ENCODE measurements at regions not wholly inside any gene's neighbourhood (a gene's known extent, or its start where the extent isn't known, plus 50 kb on each side); places are given as distances from the start of the nearest gene placed in this dataset.

DNA sequence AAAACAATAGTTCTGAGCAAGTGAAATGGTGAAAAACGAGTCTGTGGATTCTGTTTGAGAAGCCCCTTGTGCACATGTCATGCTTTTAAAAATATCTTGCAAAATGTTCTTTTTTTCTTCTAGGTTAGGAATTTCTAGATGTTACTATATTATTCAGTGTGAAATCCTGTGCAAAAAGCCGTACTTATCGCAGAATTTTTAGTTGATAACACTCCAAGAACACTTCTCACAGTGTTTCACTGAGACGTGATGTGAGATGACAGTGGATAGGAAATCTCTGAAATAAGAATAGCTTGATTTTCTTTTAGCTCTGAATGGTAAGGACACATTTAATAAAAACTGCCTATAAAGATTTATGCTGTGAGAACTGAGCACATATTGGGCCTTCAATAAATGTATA lies 234.5 kb downstream of the SNAPC1 start:
- ATAC-seq (no peak), DNase-seq (no peak)
- intact Hi-C loops (cut with micrococcal nuclease) = no loop called here

DNA sequence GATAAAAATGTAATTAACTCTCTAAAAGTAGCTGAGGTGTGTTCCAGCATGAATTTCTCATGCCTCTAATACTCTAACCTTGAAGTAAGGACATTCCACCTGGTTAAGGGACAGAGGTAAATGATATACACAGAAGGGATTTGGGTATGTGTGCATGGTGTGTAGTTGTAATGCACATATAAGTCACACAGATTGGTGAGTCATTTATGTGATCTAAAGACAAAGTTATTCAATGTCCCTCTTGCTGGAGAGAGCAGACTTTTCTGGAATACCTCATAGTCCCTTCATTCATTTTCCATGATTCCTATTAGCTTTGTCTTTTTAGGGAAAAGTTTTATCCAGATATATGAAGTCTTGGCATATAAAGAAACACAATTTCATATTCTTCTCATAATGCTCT lies 234.9 kb downstream of the SNAPC1 start:
- DNase-seq (no peak), ATAC-seq (no peak)
- intact Hi-C loops (cut with micrococcal nuclease) = no loop called here

DNA sequence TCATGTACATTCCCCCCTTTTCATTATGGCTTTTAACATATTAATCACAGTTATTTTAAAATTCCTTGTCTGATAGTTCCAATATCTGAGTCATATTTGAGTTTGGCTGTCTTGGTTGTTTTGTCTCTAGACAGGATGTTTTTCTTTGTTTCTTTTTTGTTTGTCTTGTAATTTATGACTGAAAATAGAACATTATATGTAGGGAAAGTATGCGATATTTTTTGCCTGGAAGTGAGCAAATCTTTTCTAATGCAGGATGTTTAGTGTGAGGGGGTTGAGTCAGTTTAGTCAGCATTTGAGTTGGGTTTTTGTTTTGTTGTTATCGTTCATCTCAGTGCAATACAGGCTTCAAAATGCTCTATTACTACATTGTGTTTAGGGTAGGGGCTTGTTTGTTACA lies 239.7 kb downstream of the SNAPC1 start:
- intact Hi-C loops (cut with micrococcal nuclease) = no loop called here
- ATAC-seq = no peak
- DNase-seq = no peak

DNA sequence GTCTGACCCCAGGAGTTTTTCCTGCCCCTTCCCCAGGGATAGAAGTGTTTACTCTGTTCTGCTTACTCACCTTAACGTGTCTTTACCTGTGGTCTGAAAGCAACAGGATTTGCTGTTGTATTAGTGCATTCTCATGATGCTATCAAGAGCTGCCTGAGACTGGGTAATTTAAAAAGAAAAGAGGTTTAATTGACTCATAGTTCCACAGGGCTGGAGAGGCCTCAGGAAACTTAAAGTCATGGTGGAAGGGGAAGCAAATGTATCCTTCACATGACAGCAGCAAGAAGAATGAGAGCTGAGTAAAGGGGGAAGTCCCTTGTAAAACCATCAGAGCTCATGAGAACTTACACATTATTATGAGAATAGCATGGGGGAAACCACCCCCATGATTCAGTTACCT lies 240.4 kb downstream of the SNAPC1 start:
- intact Hi-C loops (cut with micrococcal nuclease) = no loop called here
- DNase-seq (no peak), ATAC-seq (no peak)

DNA sequence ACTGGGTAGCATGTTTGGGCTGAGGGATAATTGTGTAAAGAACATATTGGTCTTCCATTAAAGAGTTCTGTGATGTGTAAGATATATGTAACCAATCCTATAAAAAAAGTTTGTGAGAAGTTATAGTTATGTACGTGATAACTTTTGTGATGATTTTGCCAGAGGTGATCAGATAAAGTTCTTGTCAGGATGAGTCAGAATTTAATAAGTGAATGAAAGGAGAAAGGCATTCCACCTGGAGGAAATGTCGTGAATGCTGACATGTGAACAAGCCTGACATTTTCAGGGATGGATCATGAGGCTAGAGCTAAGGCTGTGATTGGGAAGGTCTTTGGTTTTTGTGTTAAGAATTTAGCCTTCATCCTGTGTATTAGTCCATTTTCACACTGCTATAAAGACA lies 241.5 kb downstream of the SNAPC1 start:
- intact Hi-C loops (cut with micrococcal nuclease) = no loop called here
- DNase-seq (no peak), ATAC-seq (no peak)

DNA sequence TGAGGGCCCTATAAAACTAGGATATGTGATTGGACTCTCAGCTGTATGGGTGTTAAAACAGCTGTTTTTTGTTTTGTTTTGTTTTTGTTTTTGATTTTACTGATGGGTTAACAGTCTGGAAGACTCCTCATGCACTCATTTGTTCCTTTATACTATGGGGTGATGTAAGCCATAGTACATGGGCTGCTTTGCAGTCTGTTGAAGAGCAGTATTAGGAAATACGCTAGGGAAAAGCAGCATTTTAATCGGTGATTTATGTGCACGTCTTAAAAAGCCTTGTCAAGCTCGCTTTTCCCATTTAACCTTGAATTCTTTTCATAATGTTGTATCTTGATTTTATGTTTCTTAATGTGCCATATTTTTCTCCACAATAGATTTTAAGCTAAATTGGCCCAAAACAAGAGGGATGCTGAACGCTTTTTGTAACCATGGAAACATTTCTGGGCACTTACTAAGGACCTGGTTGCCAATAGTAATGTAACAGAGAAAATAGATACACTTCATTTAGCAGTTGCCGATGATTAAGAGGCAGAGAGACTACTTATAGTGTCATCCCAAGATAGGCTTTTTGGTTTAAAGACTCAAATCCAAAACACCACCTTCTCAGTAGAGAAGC lies 244.0 kb downstream of the SNAPC1 start:
- intact Hi-C loops (cut with micrococcal nuclease) = no loop called here
- ATAC-seq (no peak), DNase-seq (no peak)

DNA sequence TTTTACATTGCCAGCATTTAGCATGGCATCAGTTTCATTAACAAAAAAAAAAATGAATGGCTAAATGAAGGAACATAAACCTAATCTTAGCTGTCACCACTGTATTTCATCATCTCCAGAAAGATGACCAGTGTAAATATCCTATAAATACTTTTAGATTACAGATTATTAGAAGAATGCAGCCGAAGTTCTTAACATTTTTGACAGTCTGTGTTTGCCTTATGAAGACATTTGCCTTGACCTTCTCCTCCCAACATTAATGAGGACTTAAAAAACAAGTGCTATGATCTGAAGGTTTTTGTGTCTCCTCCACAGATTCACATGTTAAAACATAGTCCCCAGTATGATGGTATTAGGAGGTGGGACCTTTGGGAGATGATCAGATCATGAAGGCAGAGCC lies 253.0 kb downstream of the SNAPC1 start:
- intact Hi-C loops (cut with micrococcal nuclease) = no loop called here
- ATAC-seq (no peak), DNase-seq (no peak)

DNA sequence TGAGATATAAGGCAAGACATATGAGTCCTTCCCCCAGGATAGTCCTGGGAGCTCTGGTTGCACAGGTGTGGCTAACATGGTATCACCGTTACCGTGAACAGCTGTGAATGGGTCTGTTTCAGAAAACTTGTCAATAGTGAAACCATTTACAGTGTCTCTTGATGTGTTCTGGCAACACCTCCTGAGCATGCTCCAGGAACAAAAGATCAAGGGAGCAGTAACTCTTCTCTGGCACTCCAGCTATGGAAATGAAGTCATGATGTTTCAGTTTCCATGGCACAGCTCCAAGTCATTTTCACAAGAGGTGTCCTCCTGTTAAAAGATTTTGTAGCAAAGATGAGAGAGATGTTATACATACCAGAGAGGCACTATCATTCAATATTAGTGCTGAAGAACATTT lies 253.7 kb downstream of the SNAPC1 start:
- no peak for ATAC-seq
- DNase-seq = no peak
- intact Hi-C loops (cut with micrococcal nuclease) = no loop called here

DNA sequence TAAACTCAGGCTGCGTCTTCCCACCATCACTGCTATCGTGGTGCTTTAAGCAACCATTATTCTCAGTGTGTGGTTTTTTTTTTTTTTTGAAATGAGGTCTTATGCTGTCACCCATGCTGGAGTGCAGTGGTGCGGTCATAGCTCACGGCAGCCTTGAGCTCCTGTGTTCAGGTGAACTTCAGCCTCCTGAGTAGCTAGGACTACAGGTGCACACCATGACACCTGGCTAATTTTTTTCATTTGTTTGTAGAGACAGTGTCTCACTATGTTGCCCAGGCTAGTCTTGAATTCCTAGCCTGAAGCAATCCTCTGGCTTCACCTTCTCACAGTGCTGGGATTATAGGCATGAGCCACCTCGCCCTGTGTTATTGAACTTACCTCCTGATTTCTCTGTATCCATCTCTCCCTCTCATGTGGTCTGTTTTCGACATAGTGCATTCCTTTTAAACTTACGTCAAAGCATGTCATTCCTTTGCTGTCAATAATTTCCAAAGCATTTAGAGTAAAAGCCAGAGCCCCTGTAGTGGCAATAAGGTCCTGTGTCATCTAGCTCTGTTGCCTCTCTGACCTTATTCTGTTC lies 255.5 kb downstream of the SNAPC1 start:
- ATAC-seq (no peak), DNase-seq (no peak)
- intact Hi-C loops (cut with micrococcal nuclease) = no loop called here

DNA sequence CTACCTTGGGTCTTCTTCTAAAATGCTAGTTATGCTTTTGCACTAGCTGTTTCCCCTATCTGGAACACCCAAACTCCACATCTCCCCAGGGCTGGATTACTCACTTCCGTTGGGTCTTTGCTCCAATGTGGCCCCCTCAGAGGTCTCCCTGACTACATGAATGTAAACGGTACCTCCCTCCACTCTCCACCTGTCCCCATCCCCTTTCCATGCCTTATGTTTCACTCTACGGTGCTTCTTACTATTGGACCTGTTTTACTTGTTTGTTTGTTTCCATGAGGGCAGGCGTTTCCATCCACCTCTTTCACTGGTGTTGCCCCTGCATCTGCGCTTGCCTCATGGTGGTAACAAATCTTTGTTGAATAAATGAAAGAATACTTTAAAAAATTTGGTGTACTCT lies 256.4 kb downstream of the SNAPC1 start:
- DNase-seq = no peak
- ATAC-seq = no peak
- intact Hi-C loops (cut with micrococcal nuclease) = no loop called here

DNA sequence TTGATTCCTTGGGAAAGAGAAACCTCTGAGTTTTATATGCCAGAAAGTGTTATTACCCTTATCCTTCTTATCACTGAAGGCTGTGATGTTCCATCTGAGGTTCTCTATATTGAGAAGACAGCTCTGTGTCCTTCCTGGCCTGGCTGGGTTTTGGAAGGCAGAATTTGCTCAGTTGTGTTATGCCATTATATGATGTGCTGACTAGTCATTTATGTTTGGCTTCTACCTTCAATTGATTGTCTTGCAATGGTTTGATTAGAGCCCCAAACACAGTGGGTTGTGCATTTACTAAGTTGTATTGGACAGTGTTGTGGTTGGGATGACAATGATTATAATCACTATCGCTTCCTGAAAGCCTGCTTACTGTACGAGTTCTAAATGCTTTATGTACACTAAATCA lies 265.7 kb downstream of the SNAPC1 start:
- intact Hi-C loops (cut with micrococcal nuclease) = no loop called here
- DNase-seq (no peak), ATAC-seq (no peak)

DNA sequence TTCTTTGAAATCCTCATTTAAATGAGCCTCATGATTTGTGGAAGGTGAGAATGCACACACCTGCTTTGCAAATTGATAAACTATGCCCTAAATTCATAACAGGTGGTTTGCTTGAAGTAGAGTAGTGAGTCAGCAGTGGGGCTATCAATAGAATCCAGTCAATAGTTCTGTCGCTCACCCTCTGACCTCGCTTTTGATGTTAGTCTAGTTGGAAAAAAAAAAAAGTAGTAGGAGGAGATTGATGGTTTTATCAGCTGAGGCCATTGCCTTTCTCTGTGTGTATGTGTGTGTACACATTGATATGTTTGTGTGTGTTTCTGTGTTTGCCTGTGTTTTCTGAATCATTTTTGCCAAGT lies 267.3 kb downstream of the SNAPC1 start:
- no peak for DNase-seq

DNA sequence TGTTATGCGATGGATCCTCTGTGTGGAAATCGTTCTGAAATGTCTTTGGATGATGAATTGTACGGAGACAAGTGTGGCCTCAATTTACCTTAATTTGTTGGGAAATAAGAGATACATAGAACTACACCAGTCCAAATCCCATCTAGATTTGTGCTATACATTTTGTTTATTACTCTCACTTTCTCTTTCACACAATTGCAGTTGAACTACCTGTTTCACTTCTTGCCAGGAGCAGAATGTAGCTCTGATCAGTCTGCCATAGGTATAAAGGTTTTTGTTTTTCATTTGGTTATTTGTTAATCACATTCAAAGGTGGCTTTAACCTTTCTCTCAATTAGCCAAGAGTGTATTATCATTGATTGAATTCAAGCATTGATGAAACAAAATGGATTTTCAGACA lies 268.2 kb downstream of the SNAPC1 start:
- ATAC-seq = no peak
- intact Hi-C loops (cut with micrococcal nuclease) = no loop called here
- DNase-seq = no peak

More for the DNA sequence above, 267.3 kb downstream of the SNAPC1 start:
- ATAC-seq = no peak
- intact Hi-C loops (cut with micrococcal nuclease) = no loop called here

DNA sequence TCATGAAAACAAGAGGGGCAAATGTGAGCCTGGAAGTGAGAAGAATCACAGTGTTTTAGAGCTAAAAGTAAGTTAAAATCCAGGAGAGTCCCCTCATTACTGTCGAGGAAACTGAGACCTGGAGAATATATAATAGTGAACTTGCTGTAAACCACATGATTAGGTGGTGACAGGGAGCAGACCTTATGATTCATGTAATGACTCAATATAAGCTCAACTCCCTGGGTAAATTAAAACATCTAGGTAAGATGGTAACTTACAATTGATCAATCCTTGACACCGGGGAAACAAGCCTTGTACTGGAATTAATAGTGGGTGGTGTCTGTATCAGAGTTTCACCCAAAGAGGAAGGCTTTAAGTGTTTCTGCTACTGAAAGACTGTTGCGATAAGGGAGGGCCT lies 269.3 kb downstream of the SNAPC1 start:
- DNase-seq = no peak
- intact Hi-C loops (cut with micrococcal nuclease) = no loop called here
- ATAC-seq = no peak

DNA sequence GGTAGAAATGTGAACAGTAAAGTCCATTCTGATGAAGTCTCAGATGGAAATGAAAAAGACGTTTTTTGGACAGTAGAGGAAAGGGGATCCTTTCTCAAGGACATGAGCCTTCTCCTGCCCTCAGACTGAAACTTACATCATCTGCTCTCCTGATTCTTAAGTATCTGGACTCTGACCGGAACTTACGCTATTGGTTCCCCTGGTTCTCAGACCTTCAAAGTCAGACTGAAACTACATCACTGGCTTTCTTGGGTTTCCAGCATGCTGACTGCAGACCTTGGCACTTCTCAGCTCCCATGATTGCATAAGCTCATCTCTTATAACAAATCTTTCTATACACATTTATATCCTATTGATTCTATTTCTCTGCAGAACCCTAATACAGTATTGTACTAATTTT lies 291.0 kb downstream of the SNAPC1 start:
- DNase-seq = no peak
- no peak for ATAC-seq
- intact Hi-C loops (cut with micrococcal nuclease) = no loop called here

DNA sequence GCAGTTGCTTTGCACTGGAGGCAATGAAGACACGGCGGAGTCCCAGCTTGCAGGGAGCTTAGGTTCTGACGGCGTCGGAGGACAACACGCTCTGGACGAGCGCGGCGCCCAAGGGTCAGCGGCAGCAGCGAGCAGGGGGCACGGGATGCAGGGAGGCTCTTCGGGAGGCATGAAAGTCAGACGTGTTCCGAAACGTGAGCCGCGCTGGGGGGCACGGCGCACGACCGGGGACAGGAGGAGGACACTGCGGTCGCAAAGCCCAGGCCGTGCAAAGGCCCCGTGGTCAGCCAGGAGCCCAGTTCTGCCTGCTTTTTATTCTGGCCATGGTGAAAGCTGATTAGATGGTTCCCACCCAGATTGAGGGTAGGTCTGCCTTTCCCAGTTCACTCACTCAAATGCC lies 294.6 kb downstream of the SNAPC1 start:
- intact Hi-C loops (cut with micrococcal nuclease) = no loop called here
- DNase-seq = no peak
- no peak for ATAC-seq

DNA sequence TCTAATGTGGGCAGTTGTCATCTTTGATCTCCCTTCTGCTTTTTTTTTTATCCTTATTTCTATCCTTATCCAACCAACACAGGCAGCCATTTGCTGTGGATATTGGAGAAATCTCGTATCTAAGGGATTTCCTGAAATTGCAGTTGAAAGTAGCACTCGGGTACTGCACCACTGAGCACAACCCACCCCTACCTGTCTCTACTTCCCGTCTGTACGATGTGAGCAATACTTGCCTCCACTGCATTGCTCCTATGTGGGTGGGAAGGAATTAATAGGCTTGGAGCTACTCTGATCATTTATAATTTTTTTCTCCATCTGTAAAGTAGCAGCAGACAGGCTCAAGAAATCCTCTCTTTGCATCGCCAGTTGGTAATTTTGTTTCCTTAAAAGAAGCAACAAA lies 300.4 kb downstream of the SNAPC1 start:
- DNase-seq = no peak
- ATAC-seq = no peak
- intact Hi-C loops (cut with micrococcal nuclease) = no loop called here

DNA sequence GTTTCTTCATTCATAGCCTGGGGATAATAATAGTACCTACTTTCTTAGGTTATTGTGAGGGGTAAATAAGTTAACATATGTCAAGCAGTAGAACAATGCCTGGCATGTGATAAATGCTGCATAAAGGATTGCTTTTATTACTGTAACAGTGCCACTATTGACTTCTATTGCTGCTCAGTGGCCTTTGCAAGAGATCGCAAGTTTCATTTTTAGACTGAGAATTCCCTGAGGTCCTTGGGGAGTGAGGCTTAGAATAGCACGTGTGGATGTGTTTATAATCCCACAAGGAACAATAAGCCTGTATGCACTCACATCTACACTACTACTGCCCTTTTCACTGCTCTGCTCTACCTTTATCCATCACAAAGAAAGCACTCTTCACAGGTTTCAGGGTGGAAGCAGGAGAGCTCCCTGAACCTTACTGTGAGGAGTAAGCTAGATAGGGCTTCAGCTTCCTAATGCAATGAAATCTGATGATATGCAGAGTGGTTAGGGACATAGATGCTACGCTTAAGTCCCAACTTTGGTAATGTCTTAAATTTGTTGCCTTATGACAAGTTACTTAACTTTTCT lies 302.6 kb downstream of the SNAPC1 start:
- intact Hi-C loops (cut with micrococcal nuclease) = no loop called here
- DNase-seq (no peak), ATAC-seq (no peak)

DNA sequence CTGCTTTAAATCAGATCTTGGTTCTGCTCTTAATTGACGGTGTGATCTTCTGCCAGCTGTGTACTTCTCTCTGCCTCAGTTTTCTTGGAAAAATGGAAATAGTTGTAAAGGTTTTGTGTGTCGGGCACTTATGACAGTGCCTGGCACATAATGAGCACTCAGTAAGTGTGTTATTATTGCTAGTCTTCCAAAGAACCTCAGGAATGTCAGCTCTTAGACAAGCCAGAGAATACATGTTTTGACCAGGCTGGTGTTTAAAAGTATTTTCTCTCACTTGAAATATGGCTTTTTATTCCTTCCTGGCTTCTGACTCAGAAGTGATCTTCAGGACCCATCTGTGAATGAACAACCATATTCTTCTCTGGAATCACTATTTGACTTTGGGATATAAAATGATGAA lies 304.1 kb downstream of the SNAPC1 start:
- no peak for ATAC-seq
- intact Hi-C loops (cut with micrococcal nuclease) = no loop called here
- DNase-seq = no peak

DNA sequence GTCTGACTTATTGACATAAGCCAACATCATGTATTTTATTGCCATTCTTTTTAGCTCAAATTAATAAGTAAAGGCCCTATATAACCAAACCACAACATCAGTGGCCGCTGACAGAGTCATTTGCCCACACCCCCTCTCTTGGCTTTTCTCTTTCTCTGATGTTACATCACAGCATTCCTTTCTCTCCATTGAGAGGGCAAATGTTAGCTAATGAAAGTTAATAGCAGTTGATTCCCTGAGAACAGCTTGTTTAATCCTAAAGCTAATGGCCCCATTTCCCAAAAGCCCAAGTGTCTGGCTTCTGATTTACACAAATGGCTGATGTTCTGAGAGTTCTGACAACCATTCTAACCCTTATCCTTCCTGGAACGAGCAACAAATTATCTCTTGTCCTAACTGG lies 308.8 kb downstream of the SNAPC1 start:
- ATAC-seq = no peak
- no peak for DNase-seq
- intact Hi-C loops (cut with micrococcal nuclease) = no loop called here

DNA sequence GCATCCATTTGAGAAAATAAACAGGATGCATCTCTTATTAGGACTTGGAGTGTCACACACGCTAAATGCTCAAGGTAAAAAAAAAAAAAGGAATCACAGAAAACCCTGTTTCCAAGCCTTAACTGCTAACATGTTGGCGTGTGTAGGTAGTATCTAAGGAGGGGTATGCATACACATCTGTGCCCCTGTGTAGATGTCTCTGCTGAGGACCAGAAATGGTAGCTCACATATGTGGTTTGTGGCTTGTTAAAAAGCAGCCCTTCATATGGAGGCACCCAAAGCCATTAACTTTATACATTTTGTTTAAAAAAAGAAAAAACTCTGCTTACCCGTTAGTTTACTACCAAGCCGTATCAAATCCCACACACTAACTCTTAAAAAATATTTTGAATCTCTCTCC lies 314.1 kb downstream of the SNAPC1 start:
- intact Hi-C loops (cut with micrococcal nuclease) = no loop called here
- no peak for ATAC-seq
- DNase-seq = no peak
